Psoas muscle (tissue), 7 donors: ENCODE measurements at regions not wholly inside any gene's neighbourhood (a gene's known extent, or its start where the extent isn't known, plus 50 kb on each side); places are given as distances from the start of the nearest gene placed in this dataset.

ENCODE experiments used
- ATAC-seq, 4 donors: fragments of 200-7000 bp; cut with Tn5 transposase; one replicate each; pipeline ENCODE4 v1.9.1; 2020; ENCODE audit warnings: moderate library complexity in 3 of 4, mild to moderate bottlenecking in 2 of 4
- DNase-seq, 2 donors: peaks; one replicate each; pipeline ENCODE4 v3.0.0-alpha.2; 2020
- H3K27ac ChIP-seq: fragments of 200-600 bp; one replicate; pipeline ENCODE4 v1.8.0; 2022
- H3K27me3 ChIP-seq, 3 donors: fragments of 200-600 bp in 1 of 3; one replicate each; pipeline versions ENCODE4 v1.6.1 to v1.8.0; 2013 to 2022; ENCODE audit warnings: low read length in 2 of 3, mild to moderate bottlenecking in 2 of 3, moderate library complexity in 1 of 3; ENCODE audit not compliant: insufficient read depth in 3 of 3
- H3K36me3 ChIP-seq, 2 donors: fragments of 200-600 bp in 1 of 2; one replicate each; pipeline versions ENCODE4 v1.6.1 to v1.8.0; 2013 to 2022; ENCODE audit warnings: low read depth in 1 of 2, mild to moderate bottlenecking in 1 of 2, moderate library complexity in 1 of 2; ENCODE audit not compliant: insufficient read depth in 1 of 2
- H3K4me1 ChIP-seq: fragments of 200-600 bp; one replicate; pipeline ENCODE4 v1.8.0; 2022
- H3K4me3 ChIP-seq: fragments of 200-600 bp; one replicate; pipeline ENCODE4 v1.8.0; 2022; ENCODE audit warnings: mild to moderate bottlenecking
- H3K9me3 ChIP-seq: fragments of 200-600 bp; one replicate; pipeline ENCODE4 v1.8.0; 2022
- WGBS, 3 donors: extraction: QIAGEN DNeasy Blood & Tissue Kit; methylation state at CpG; one replicate each; pipeline versions ENCODE4 v1.1.6 to v1.1.7; 2013; 5-methylcytosine and 5-hydroxymethylcytosine counted together
- intact Hi-C, 2 donors: fragments of 100-400 bp; cut with DNase I; formaldehyde crosslinking; loops; one replicate each; pipeline versions ENCODE4 v1.11.0 to v1.14.2; 2022
- TF ChIP-seq, protein P1 (sequence below): fragments of 200-600 bp; IDR thresholded peaks from one replicate; pipeline ENCODE4 v1.8.0; 2022; ENCODE audit warnings: antibody characterized with exemption
- donor health status: healthy with polysubstance abuse.
- donor health status: DM: no; HTN: no; CAD: no; lungs with moderate emphysema.
- donor health status: Bipolar disorder and iron deficiency.
- donor health status: healthy.
- donor health status: DM: yes; HTN: yes; CAD: no.
- donor health status: DM: no; HTN: no; CAD: no.
- donor health status: DM: yes; HTN: yes; CAD: no.

DNA sequence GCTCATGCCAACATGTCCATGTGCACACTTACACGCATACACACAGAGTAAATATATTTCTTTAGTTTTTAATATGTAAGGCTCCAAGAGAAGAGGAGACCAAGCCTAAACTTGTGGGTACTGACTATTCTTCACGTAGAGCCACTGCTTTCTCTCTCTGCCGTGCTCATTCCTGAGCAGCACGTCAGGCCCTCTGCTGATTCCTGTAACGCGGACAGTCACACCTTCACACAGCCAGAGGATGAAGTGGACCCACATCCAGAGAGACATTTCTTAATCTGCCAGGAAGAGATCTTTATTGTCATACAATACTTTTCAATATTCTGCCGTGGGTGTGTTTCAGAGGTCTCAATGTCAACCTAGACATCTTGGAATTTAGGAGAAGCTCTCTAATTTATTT lies 560.7 kb downstream of the STK39 start:
- intact Hi-C loops, result no loop called here
- peak in 2 of 4 donors; percentile 50 to 66 for ATAC-seq
- Histone ChIP-seq H3K4me1 (no peaks in the 10 kb centered on the region), H3K27me3 (no peaks in the 10 kb centered on the region), H3K27ac (no peak overlapping the region), H3K4me3 (no peak overlapping the region), H3K36me3 (no peaks in the 10 kb centered on the region), H3K9me3 (no peaks in the 10 kb centered on the region)
- no peak for DNase-seq
- 65 to 71% (median 69%) methylated on average over 7 of the region's 7 CpGs for WGBS, 3 donors
- TF ChIP-seq, protein P1, sequence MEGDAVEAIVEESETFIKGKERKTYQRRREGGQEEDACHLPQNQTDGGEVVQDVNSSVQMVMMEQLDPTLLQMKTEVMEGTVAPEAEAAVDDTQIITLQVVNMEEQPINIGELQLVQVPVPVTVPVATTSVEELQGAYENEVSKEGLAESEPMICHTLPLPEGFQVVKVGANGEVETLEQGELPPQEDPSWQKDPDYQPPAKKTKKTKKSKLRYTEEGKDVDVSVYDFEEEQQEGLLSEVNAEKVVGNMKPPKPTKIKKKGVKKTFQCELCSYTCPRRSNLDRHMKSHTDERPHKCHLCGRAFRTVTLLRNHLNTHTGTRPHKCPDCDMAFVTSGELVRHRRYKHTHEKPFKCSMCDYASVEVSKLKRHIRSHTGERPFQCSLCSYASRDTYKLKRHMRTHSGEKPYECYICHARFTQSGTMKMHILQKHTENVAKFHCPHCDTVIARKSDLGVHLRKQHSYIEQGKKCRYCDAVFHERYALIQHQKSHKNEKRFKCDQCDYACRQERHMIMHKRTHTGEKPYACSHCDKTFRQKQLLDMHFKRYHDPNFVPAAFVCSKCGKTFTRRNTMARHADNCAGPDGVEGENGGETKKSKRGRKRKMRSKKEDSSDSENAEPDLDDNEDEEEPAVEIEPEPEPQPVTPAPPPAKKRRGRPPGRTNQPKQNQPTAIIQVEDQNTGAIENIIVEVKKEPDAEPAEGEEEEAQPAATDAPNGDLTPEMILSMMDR, result no peak

DNA sequence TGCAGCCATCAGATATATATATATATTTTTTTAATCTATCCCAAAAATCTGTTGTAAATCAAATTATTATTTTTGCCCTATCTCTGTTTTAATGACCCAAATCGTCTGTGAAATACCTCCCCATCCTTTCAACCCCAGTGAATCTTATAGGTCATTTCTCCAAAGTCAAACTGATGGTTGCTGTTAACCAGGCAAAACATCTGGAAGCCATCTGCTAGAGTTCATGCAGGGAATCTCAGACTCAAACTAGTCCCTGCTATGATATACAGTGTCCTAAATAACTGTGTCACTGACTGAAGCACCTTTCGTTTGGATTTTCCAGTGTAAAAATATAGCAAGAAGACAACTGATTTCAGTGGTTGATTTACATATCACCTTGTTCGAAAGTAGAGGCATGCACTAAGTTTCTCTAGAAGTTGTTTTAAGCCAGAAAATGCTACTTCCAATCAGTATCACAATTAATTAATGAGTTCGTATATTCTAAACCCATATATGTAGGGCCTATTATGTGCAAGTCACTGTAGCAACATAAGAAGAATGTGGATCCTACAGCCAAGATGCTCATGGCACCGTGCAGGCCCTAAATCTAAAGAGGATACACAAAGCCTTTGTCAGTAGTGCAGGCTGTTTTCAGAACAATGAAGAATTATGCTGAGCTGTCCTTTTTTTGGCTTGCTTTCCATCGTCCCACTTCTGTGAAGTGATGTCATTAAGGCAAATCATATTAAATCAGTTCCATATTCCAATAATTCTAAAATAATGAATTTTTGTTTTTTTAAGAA lies 566.0 kb downstream of the STK39 start:
- ATAC-seq, result no peak
- DNase-seq, result no peak
- intact Hi-C loops, result no loop called here
- 52 to 54% (median 53%) methylated on average over 6 of the region's 6 CpGs for WGBS, 3 donors
- Histone ChIP-seq H3K4me3 (no peak overlapping the region), H3K27ac (no peak overlapping the region), H3K27me3 (no peaks in the 10 kb centered on the region), H3K4me1 (no peaks in the 10 kb centered on the region), H3K9me3 (no peaks in the 10 kb centered on the region), H3K36me3 (no peaks in the 10 kb centered on the region)
- TF ChIP-seq, protein P1, result no peak

DNA sequence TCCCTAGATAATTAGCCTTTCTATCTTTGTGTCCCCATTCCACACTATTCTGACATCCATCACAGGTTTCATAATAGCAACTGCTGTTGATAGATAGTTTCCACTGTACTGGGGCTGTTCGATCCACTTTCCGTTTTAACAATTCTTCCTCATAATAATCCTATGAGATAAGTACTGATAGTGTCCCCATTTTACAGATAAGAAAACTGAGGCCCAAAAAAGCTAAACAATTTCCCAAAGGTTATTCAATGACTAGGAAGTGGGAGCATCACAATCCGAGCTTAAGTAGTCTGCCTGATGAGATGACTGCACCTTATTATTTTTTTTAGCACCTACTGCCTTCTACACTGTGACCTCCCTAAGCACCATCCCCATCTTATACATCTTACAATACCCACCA lies 569.2 kb downstream of the STK39 start:
- ATAC-seq, result no peak
- intact Hi-C loops, result no loop called here
- WGBS, 3 donors, result 92 to 96% (median 93%) methylated on average over 3 of the region's 3 CpGs

DNA sequence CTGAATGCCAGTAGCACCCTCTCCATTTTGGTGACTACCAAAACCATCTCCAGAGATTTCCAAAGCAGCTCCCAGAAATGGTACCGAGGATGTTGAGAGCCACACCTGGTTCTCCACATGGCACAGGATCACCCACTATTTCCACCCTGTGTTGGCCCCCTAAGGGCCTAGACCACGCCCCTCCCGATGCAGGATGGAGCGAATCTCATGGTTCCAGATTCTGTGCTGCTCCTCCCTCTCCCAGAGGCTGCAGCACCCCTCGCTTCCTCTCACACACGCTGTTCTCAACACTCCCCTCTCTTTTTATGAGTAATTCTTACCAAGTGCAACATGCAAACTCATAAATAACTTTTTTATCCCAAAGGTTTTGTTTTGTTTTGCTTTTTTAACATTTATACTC lies 571.5 kb downstream of the STK39 start:
- intact Hi-C loops, result no loop called here
- Histone ChIP-seq H3K36me3 (no peaks in the 10 kb centered on the region), H3K9me3 (peaks cover 6% of the 10 kb centered on the region), H3K4me1 (no peaks in the 10 kb centered on the region), H3K4me3 (no peak overlapping the region), H3K27ac (no peak overlapping the region), H3K27me3 (no peaks in the 10 kb centered on the region)
- 68 to 78% (median 68%) methylated on average over 6 of the region's 6 CpGs for WGBS, 3 donors
- TF ChIP-seq, protein P1, result no peak
- no peak for ATAC-seq
- no peak for DNase-seq

More for the DNA sequence above, 569.2 kb downstream of the STK39 start:
- no peak for DNase-seq
- Histone ChIP-seq H3K27ac (no peak overlapping the region), H3K4me3 (no peak overlapping the region), H3K27me3 (no peaks in the 10 kb centered on the region), H3K9me3 (no peaks in the 10 kb centered on the region), H3K36me3 (no peaks in the 10 kb centered on the region), H3K4me1 (no peaks in the 10 kb centered on the region)
- TF ChIP-seq, protein P1, result no peak

DNA sequence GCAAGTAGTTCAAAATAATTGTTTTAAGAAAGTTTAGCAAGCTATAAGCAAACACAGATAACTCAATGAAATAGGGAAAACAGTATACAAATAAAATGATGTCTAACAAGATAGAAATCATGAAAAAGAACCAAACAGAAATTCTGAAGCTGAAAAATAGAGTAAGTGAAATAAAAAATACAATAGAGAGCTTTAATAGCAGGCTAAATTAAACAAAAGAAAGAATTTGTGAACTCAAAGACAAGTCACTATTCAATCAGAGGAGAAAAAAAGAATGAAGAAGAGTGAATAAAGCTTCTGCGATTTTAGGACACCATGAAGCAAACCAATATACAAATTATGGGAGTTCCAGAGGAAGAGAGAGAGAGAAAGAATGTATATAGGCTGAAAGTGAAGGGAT lies 576.8 kb downstream of the STK39 start:
- TF ChIP-seq, protein P1, result no peak
- intact Hi-C loops, result no loop called here
- DNase-seq (no peak), ATAC-seq (no peak)
- Histone ChIP-seq H3K9me3 (peaks cover 23% of the 10 kb centered on the region), H3K27me3 (no peaks in the 10 kb centered on the region), H3K36me3 (no peaks in the 10 kb centered on the region), H3K4me3 (no peak overlapping the region), H3K27ac (no peak overlapping the region), H3K4me1 (no peaks in the 10 kb centered on the region)
- 0% methylated on average over 1 of the region's 1 CpG; no CpG with 5 or more reads in 1 of the 3 donors for WGBS, 3 donors
